Activated effector memory CD4-positive, alpha-beta T cell treated with Interleukin-2 at 50 U/mL for 16 hours (primary cell): ENCODE measurements at regions not wholly inside any gene's neighbourhood (a gene's known extent, or its start where the extent isn't known, plus 50 kb on each side); places are given as distances from the start of the nearest gene placed in this dataset.

Experiments used
- DNase-seq: peaks from one replicate; pipeline ENCODE4 v3.0.0-alpha.2; 2020

- DNase-seq, result no peak
These were observed 554.2 kb downstream of the TCERG1L start for GRCh38 chr10:130757271-130757670.

- no peak for DNase-seq
These were observed 553.6 kb downstream of the TCERG1L start for GRCh38 chr10:130757821-130758489.

GRCh38 chr10:130758529-130758928 is 553.0 kb downstream of the TCERG1L start:
- no peak for DNase-seq

GRCh38 chr10:130761032-130761575 is 550.4 kb downstream of the TCERG1L start:
- no peak for DNase-seq

GRCh38 chr10:130761788-130762301 is 549.7 kb downstream of the TCERG1L start:
- no peak for DNase-seq

GRCh38 chr10:130762491-130762890 is 549.0 kb downstream of the TCERG1L start:
- no peak for DNase-seq

GRCh38 chr10:130763071-130763470 is 548.5 kb downstream of the TCERG1L start:
- DNase-seq, result no peak

GRCh38 chr10:130763491-130763890 is 548.0 kb downstream of the TCERG1L start:
- DNase-seq, result no peak

GRCh38 chr10:130764651-130765050 is 546.9 kb downstream of the TCERG1L start:
- no peak for DNase-seq

- no peak for DNase-seq
These were observed 545.5 kb downstream of the TCERG1L start for GRCh38 chr10:130766071-130766470.

GRCh38 chr10:130767116-130767730 is 544.3 kb downstream of the TCERG1L start:
- no peak for DNase-seq

GRCh38 chr10:130769146-130770017 is 542.1 kb downstream of the TCERG1L start:
- no peak for DNase-seq

GRCh38 chr10:130770018-130770630 is 541.4 kb downstream of the TCERG1L start:
- no peak for DNase-seq

GRCh38 chr10:130771491-130771946 is 540.0 kb downstream of the TCERG1L start:
- no peak for DNase-seq

GRCh38 chr10:130772056-130772455 is 539.5 kb downstream of the TCERG1L start:
- no peak for DNase-seq

- no peak for DNase-seq
These were observed 538.8 kb downstream of the TCERG1L start for GRCh38 chr10:130772676-130773075.

- DNase-seq, result no peak
These were observed 537.6 kb downstream of the TCERG1L start for GRCh38 chr10:130773941-130774340.

GRCh38 chr10:130774871-130775270 is 536.6 kb downstream of the TCERG1L start:
- DNase-seq, result no peak

- DNase-seq, result no peak
These were observed 536.2 kb downstream of the TCERG1L start for GRCh38 chr10:130775311-130775710.

GRCh38 chr10:130776724-130777123 is 534.8 kb downstream of the TCERG1L start:
- DNase-seq, result no peak

- no peak for DNase-seq
These were observed 533.9 kb downstream of the TCERG1L start for GRCh38 chr10:130777507-130778165.

- DNase-seq, result no peak
These were observed 533.4 kb downstream of the TCERG1L start for GRCh38 chr10:130778166-130778545.
